ENCODE measurements at regions not wholly inside any gene's neighbourhood (a gene's known extent, or its start where the extent isn't known, plus 50 kb on each side); places are given as distances from the start of the nearest gene placed in this dataset.

DNA sequence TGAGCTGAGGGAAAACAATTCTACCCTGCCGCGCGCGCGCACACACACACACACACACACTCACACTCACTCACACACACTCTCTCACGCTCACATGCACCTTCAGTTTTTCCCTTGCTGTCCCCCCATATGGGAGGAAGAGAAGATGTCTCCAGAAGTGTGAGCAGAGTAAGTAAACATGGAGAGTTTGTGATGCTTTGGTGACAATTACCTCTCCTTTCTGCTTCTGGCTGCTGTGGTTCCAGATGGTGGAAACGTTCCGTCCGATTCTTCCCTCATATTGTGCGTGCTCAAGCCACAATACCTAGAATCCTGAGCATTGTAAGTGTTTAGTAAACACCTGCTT, 86.7 kb downstream of the LINC00237 start:
- TF ChIP-seq, protein P1, sequence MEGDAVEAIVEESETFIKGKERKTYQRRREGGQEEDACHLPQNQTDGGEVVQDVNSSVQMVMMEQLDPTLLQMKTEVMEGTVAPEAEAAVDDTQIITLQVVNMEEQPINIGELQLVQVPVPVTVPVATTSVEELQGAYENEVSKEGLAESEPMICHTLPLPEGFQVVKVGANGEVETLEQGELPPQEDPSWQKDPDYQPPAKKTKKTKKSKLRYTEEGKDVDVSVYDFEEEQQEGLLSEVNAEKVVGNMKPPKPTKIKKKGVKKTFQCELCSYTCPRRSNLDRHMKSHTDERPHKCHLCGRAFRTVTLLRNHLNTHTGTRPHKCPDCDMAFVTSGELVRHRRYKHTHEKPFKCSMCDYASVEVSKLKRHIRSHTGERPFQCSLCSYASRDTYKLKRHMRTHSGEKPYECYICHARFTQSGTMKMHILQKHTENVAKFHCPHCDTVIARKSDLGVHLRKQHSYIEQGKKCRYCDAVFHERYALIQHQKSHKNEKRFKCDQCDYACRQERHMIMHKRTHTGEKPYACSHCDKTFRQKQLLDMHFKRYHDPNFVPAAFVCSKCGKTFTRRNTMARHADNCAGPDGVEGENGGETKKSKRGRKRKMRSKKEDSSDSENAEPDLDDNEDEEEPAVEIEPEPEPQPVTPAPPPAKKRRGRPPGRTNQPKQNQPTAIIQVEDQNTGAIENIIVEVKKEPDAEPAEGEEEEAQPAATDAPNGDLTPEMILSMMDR (IDR thresholded peaks at IDR 0.05 in 8 of 11, conservative IDR thresholded peaks at IDR 0.05 in 3 of 11), result no peak
- H3K4me1 ChIP-seq, result no peaks in the 10 kb centered on the region
- H3K27me3 ChIP-seq (replicated peaks in 1 of 7), result peaks cover 0 to 79% (median 14%) of the 10 kb centered on the region in 7 donors
- no peaks in the 10 kb centered on the region for H3K36me3 ChIP-seq
- WGBS, 5 donors, result 69 to 87% (median 76%) methylated on average over 10 of the region's 10 CpGs
- H3K4me3 ChIP-seq, result no peak overlapping the region
- H3K27ac ChIP-seq, result no peak overlapping the region
- intact Hi-C loops (cut with DNase I; ENCODE audit: low total_unique reads), result no loop called here
- H3K9me3 ChIP-seq, result no peaks in the 10 kb centered on the region
- DNase-seq, result no peak

GRCh38 chr20:21018576-21018975, 87.6 kb downstream of the LINC00237 start:
- Histone ChIP-seq H3K27ac (no peak overlapping the region), H3K4me1 (no peaks in the 10 kb centered on the region), H3K9me3 (no peaks in the 10 kb centered on the region), H3K27me3 (replicated peaks in 1 of 7) (peaks cover 0 to 84% (median 14%) of the 10 kb centered on the region in 7 donors), H3K4me3 (no peak overlapping the region), H3K36me3 (no peaks in the 10 kb centered on the region)
- 74 to 89% (median 77%) methylated on average over 4 of the region's 4 CpGs for WGBS, 5 donors
- TF ChIP-seq POLR2AphosphoS5 (IDR thresholded peaks at IDR 0.05) (no peak), POLR2A (IDR thresholded peaks at IDR 0.05) (no peak)
- TF ChIP-seq, protein P1 (IDR thresholded peaks at IDR 0.05 in 8 of 11, conservative IDR thresholded peaks at IDR 0.05 in 3 of 11), result no peak
- no peak for DNase-seq
- intact Hi-C loops (cut with DNase I; ENCODE audit: low total_unique reads), result no loop called here

GRCh38 chr20:21017528-21018085, 88.6 kb downstream of the LINC00237 start:
- no peak for DNase-seq
- Histone ChIP-seq H3K4me3 (no peak overlapping the region), H3K9me3 (no peaks in the 10 kb centered on the region), H3K36me3 (no peaks in the 10 kb centered on the region), H3K27me3 (replicated peaks in 1 of 7) (peaks cover 0 to 77% (median 14%) of the 10 kb centered on the region in 7 donors), H3K4me1 (no peaks in the 10 kb centered on the region), H3K27ac (no peak overlapping the region)
- TF ChIP-seq POLR2AphosphoS5 (IDR thresholded peaks at IDR 0.05) (no peak), POLR2A (IDR thresholded peaks at IDR 0.05) (no peak)
- TF ChIP-seq, protein P1 (IDR thresholded peaks at IDR 0.05 in 8 of 11, conservative IDR thresholded peaks at IDR 0.05 in 3 of 11), result no peak
- intact Hi-C loops (cut with DNase I; ENCODE audit: low total_unique reads), result no loop called here
- WGBS, 5 donors, result 36 to 54% (median 47%) methylated on average over 11 of the region's 11 CpGs

GRCh38 chr20:21016751-21017150, 89.4 kb downstream of the LINC00237 start:
- intact Hi-C loops (cut with DNase I; ENCODE audit: low total_unique reads), result no loop called here
- Histone ChIP-seq H3K27me3 (replicated peaks in 1 of 7) (peaks cover 0 to 69% (median 14%) of the 10 kb centered on the region in 7 donors), H3K4me1 (no peaks in the 10 kb centered on the region), H3K4me3 (no peak overlapping the region), H3K36me3 (no peaks in the 10 kb centered on the region), H3K9me3 (no peaks in the 10 kb centered on the region), H3K27ac (no peak overlapping the region)
- no peak for TF ChIP-seq POLR2AphosphoS5 (IDR thresholded peaks at IDR 0.05)
- TF ChIP-seq, protein P1 (IDR thresholded peaks at IDR 0.05 in 8 of 11, conservative IDR thresholded peaks at IDR 0.05 in 3 of 11), result no peak
- no peak for DNase-seq
- WGBS, 5 donors, result 58 to 96% (median 87%) methylated on average over 3 of the region's 3 CpGs

Data from spleen (tissue), 11 donors.